HG03196 (cell line): ENCODE measurements at regions not wholly inside any gene's neighbourhood (a gene's known extent, or its start where the extent isn't known, plus 50 kb on each side); places are given as distances from the start of the nearest gene placed in this dataset.
A peak's percentile ranks its signal among the peaks of the same experiment; 100 is the strongest.

Experiments used
- ATAC-seq: cut with Tn5 transposase; IDR thresholded peaks from one replicate; pipeline ENCODE4 v1.9.1; 2021; ENCODE audit not compliant: unreplicated experiment

- no peak for ATAC-seq
Observed at GRCh38 chr9:113646946-113647914, 183.7 kb downstream of the RGS3 start.

- ATAC-seq: no peak
Observed at GRCh38 chr9:113648048-113648447, 184.5 kb downstream of the RGS3 start.

DNA sequence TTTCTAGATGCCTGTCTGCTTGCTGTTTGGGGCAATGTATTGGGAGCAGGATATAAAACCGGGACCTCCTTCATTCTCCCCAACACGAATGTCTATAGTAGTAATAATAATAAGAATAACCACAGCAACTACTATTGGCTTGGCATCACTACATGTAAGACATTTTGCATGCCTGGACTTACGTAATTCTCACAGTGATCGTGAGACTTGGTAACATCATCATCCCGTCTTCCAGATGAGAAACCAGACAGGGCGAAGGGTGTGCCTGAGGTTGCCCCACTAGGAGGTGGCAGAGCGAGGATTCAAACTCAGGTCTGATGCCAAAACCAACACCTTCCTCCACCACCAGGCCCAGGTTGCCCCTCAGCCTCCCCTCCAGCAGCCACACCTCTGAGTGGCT is 185.1 kb downstream of the RGS3 start:
- ATAC-seq: no peak

DNA sequence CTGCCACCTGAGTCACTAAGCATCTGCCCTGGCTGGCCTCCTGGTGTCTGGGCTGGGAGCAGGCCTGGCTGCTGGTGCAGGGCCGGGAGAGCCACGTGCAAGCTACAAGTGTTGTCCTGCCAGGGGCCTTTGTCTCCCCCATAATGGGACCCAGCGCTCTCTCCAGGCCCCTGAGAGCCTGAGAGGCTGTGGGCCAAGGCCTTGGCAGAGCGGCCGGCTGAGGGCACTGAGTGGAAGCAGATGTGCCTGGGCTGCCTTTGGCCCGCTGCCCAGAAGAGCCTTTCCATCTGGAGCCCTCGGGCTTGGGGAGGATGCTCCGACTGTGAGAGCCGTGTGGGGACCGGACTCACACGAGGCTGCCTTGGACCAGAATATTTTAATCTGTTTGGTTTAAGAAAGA is 185.5 kb downstream of the RGS3 start:
- ATAC-seq: no peak

GRCh38 chr9:113649855-113650206 is 186.3 kb downstream of the RGS3 start:
- no peak for ATAC-seq

- ATAC-seq: no peak
Observed at GRCh38 chr9:113650207-113651131, 186.9 kb downstream of the RGS3 start.

GRCh38 chr9:113651896-113652295 is 188.4 kb downstream of the RGS3 start:
- no peak for ATAC-seq

GRCh38 chr9:113652355-113653152 is 189.0 kb downstream of the RGS3 start:
- ATAC-seq: no peak

DNA sequence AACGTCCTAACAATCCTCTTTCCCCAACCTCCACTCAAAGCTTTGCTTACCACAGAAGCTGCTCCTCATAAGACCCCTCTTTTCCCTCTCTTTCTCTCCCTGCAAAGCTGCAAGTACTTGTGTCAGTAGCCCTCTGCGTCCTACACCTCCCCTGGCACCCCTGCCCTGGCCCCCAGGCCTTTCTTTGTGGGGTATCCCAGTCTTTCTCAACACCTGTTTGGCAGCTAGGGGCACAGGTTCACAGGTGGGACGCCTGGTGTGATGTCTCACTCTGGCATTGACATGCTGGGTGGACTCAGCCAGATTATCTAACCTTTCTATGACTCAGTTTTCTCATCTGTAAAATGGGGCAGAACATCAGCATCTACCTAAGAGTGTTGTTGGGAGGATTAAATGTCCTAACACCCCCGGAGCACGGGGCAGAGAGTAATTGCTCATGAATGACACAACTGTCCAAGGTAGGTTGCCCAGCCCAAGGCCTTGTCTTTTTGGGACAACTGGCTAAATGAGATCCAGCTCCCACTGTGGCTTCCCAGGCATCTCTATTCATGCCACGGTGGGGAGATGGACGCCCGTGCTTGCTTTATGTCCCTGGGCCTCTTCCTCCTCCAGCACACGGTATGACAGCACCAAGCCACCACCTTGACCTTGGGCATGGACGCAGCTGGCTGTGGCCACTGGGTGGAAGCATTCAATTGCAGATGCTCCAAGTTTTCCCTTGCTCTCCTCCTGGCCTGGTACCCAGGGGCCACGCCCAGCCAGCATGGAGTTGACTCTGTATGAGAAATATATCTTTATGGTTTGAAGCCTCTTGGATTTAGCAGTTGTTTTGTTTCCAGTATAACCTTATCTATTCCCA is 190.4 kb downstream of the RGS3 start:
- no peak for ATAC-seq

- no peak for ATAC-seq
Observed at GRCh38 chr9:113654605-113655428, 191.3 kb downstream of the RGS3 start.

- no peak for ATAC-seq
Observed at GRCh38 chr9:113656771-113657670, 193.5 kb downstream of the RGS3 start.

GRCh38 chr9:113657765-113658544 is 194.4 kb downstream of the RGS3 start:
- peak; percentile 87 for ATAC-seq

DNA sequence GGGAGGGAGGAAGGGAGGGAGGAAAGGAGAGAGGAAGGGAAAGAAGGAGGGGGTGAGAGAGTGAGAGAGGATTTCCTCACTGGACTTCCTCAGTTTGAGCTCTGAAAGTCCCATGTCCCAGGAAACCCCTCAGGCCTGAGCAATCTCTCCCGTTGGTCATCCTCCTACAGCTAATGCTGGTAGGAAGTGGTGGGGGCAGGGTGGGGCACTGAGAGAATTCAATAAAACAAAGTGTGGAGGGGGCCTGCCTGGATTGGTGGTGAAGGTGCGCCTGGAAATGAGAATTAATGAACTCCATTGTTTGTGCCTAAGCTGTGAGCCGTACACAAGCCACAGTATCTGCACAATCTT is 195.0 kb downstream of the RGS3 start:
- no peak for ATAC-seq

- ATAC-seq: no peak
Observed at GRCh38 chr9:113659039-113659438, 195.5 kb downstream of the RGS3 start.

GRCh38 chr9:113659740-113660139 is 196.2 kb downstream of the RGS3 start:
- ATAC-seq: no peak

DNA sequence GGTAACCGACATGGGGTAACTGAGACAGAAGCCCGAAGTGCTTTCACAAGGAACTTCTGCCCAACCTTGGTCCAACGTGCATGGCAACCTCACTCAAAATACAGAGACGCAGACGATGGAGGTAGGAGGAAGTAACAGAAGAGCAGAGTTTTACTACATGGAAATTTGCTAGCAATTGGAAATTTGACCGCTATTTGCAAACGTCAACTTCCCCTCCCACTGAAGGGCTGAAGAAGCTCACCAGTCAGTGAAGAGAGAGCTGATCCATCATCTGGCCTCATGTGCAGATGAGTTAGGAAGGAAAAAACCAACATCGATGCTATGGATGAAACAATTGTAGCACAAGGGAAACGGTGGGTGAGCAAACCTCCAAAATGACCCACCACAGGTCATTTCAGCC is 196.7 kb downstream of the RGS3 start:
- ATAC-seq: no peak

GRCh38 chr9:113661074-113661473 is 197.5 kb downstream of the RGS3 start:
- ATAC-seq: no peak
